BE2C (cell line): ENCODE measurements at regions not wholly inside any gene's neighbourhood (a gene's known extent, or its start where the extent isn't known, plus 50 kb on each side); places are given as distances from the start of the nearest gene placed in this dataset.

Experiments used
- DNase-seq: peaks from one replicate; pipeline ENCODE4 v3.0.0-alpha.2; 2020
- H3K27me3 ChIP-seq: fragments of 250-450 bp; sonication (Bioruptor Pico); 2 replicates; pipeline ENCODE4 v1.5.1; 2020; ENCODE audit warnings: mild to moderate bottlenecking
- H3K36me3 ChIP-seq: fragments of 250-450 bp; sonication (Bioruptor Pico); 2 replicates; pipeline ENCODE4 v1.5.1; 2020; ENCODE audit warnings: mild to moderate bottlenecking
- H3K4me1 ChIP-seq: fragments of 250-450 bp; sonication (Bioruptor Pico); 2 replicates; pipeline ENCODE4 v1.5.1; 2020
- H3K4me3 ChIP-seq: 2 replicates; pipeline ENCODE4 v1.5.1; 2011; ENCODE audit warnings: low read depth, low read length
- H3K9me3 ChIP-seq: fragments of 250-450 bp; sonication (Bioruptor Pico); 2 replicates; pipeline ENCODE4 v1.5.1; 2020
- TF ChIP-seq, protein P1 (sequence below): IDR thresholded peaks from 2 replicates; pipeline ENCODE4 v1.5.1; 2012; ENCODE audit warnings: mild to moderate bottlenecking, low read depth, low read length

DNA sequence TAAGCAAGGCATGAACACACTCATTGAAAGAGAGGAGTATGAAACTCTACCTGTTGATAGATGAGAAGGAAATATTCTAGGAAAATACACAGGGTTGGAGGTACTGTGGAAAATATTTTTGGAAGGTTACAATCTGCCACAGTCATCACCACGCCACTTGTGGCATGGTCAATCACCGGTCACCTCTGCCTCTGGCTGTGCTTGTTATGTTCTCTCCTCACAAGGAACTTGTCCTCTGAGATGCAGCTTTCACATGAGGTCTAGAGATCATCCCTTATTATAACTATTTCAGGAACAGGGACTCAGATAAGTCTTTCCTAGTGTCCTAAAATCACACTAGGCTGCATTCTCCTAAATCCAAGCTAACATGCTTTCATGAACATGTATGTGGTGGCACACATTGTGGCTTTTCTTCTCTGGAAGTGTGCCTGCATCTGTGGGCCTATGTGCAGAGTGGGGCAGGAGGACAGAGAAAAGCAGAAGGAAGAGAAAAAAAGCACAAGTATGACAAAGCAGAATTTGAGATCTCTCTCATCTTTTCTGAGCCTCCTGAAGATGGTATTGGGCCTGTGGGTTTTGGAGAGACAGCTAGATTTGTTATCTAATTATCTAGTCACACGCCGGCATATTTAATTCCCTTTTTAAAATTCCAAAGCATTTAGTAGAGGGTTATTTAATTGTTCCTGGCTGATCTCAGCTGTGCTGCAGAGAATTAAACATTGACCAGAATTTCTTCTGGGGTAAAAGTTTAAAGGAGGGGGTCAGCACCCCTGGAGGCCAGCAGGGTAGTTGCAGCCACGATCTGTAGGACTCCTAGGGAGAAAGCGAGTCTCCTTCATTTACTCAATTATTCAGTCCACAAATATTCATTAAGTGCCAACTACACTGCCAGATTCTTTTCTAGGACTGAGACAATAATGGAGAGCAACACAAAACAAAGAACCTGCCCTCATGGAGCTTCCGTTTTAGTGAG is 294.6 kb downstream of the RDH14 start:
- Histone ChIP-seq H3K27me3 (no peaks in the 10 kb centered on the region), H3K4me3 (no peak overlapping the region), H3K36me3 (no peaks in the 10 kb centered on the region), H3K4me1 (no peaks in the 10 kb centered on the region), H3K9me3 (no peaks in the 10 kb centered on the region)
- TF ChIP-seq, protein P1, sequence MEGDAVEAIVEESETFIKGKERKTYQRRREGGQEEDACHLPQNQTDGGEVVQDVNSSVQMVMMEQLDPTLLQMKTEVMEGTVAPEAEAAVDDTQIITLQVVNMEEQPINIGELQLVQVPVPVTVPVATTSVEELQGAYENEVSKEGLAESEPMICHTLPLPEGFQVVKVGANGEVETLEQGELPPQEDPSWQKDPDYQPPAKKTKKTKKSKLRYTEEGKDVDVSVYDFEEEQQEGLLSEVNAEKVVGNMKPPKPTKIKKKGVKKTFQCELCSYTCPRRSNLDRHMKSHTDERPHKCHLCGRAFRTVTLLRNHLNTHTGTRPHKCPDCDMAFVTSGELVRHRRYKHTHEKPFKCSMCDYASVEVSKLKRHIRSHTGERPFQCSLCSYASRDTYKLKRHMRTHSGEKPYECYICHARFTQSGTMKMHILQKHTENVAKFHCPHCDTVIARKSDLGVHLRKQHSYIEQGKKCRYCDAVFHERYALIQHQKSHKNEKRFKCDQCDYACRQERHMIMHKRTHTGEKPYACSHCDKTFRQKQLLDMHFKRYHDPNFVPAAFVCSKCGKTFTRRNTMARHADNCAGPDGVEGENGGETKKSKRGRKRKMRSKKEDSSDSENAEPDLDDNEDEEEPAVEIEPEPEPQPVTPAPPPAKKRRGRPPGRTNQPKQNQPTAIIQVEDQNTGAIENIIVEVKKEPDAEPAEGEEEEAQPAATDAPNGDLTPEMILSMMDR = peak; percentile 30; the same call in 1 of the 2 replicates
- no peak for DNase-seq

DNA sequence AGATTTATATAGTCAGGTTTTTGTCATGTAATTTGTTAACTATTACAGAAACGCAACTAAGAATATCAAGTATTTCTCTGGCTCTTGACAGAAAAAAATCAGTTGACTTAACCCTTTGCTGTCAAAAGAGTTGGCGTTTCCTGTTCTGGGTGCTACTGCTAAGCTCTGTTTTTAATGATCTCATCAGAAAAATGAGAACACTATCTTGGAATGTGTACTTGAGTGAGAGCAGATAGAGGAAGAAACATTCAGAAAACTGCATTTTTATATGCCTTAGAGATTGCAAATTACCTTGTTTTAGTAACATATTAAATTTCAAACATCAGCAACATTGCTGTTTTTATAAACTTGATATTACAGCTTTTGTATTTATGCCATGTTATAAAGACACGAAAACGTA is 297.9 kb downstream of the RDH14 start:
- no peak overlapping the region for H3K4me3 ChIP-seq
- TF ChIP-seq, protein P1 = no peak
- H3K4me1 ChIP-seq = no peaks in the 10 kb centered on the region
- no peaks in the 10 kb centered on the region for H3K9me3 ChIP-seq
- H3K36me3 ChIP-seq = no peaks in the 10 kb centered on the region
- no peak for DNase-seq
- no peaks in the 10 kb centered on the region for H3K27me3 ChIP-seq

GRCh38 chr2:18253686-18254197 is 306.7 kb downstream of the RDH14 start:
- no peaks in the 10 kb centered on the region for H3K9me3 ChIP-seq
- H3K4me1 ChIP-seq = no peaks in the 10 kb centered on the region
- TF ChIP-seq, protein P1 = no peak
- DNase-seq = no peak
- no peak overlapping the region for H3K4me3 ChIP-seq
- H3K36me3 ChIP-seq = no peaks in the 10 kb centered on the region
- H3K27me3 ChIP-seq = no peaks in the 10 kb centered on the region

DNA sequence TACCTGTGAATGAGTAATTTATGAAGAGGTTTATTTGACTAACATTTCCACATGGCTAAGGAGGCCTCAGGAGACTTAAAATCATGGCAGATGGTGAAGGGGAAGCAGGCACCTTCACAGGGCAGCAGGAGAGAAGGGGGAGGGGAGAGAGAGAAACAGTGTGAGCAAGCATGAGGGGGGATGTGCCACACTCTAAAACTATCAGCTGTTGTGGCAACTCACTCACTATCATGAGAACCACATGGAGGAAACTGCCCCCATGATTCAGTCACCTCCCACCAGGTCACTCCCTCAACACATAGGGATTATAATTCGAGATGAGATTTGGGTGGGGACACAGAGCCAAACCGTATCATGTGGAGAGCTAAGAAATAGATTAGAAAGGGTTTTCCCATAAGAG is 309.0 kb downstream of the RDH14 start:
- TF ChIP-seq, protein P1 = no peak
- no peaks in the 10 kb centered on the region for H3K4me1 ChIP-seq
- no peaks in the 10 kb centered on the region for H3K9me3 ChIP-seq
- no peaks in the 10 kb centered on the region for H3K36me3 ChIP-seq
- no peak for DNase-seq
- no peaks in the 10 kb centered on the region for H3K27me3 ChIP-seq
- no peak overlapping the region for H3K4me3 ChIP-seq

- H3K27me3 ChIP-seq = no peaks in the 10 kb centered on the region
- H3K4me1 ChIP-seq = no peaks in the 10 kb centered on the region
- DNase-seq = no peak
- H3K9me3 ChIP-seq = no peaks in the 10 kb centered on the region
- TF ChIP-seq, protein P1 = no peak
- no peaks in the 10 kb centered on the region for H3K36me3 ChIP-seq
- no peak overlapping the region for H3K4me3 ChIP-seq
Observed at GRCh38 chr2:18247282-18248110, 313.0 kb downstream of the RDH14 start.
